HL-60 (cell line): ENCODE measurements at regions not wholly inside any gene's neighbourhood (a gene's known extent, or its start where the extent isn't known, plus 50 kb on each side); places are given as distances from the start of the nearest gene placed in this dataset.

Experiments
- DNase-seq, 2 experiments: peaks; one replicate each; pipeline ENCODE4 v3.0.0-alpha.2; 2010 to 2020; ENCODE audit warnings: low read depth in 1 of 2, low spot score in 1 of 2
- H3K27ac ChIP-seq: fragments of 250-450 bp; sonication (Bioruptor Pico); replicated peaks from 2 replicates; pipeline ENCODE4 v1.5.1; 2020; ENCODE audit warnings: mild to moderate bottlenecking, moderate library complexity
- H3K27me3 ChIP-seq: fragments of 250-450 bp; sonication (Bioruptor Pico); 2 replicates; pipeline ENCODE4 v1.5.1; 2021; ENCODE audit warnings: mild to moderate bottlenecking, moderate library complexity; ENCODE audit not compliant: insufficient read depth, poor library complexity, severe bottlenecking
- H3K4me3 ChIP-seq: replicated peaks from 2 replicates; pipeline ENCODE4 v1.5.1; 2011; ENCODE audit warnings: mild to moderate bottlenecking, control low read depth, low read length; ENCODE audit not compliant: insufficient read depth
- CTCF ChIP-seq: IDR thresholded peaks from one replicate; pipeline ENCODE4 v1.5.1; 2011; ENCODE audit warnings: low read length, control low read depth, inconsistent platforms; ENCODE audit not compliant: insufficient read depth
- GABPA ChIP-seq: IDR thresholded peaks from 2 replicates; pipeline ENCODE4 v1.6.1; 2012; ENCODE audit warnings: low read depth
- POLR2AphosphoS5 ChIP-seq: IDR thresholded peaks from 2 replicates; pipeline ENCODE4 v1.6.1; 2012; ENCODE audit warnings: low read depth
- REST ChIP-seq: IDR thresholded peaks from 2 replicates; pipeline ENCODE4 v1.6.1; 2012; ENCODE audit warnings: low read depth; ENCODE audit not compliant: insufficient replicate concordance
- SPI1 ChIP-seq: IDR thresholded peaks from 2 replicates; pipeline ENCODE4 v1.6.1; 2012; ENCODE audit warnings: low read depth, mild to moderate bottlenecking, borderline replicate concordance

- Histone ChIP-seq H3K27me3 (no peaks in the 10 kb centered on the region), H3K27ac (no peak overlapping the region), H3K4me3 (no peak overlapping the region)
- no peak for TF ChIP-seq SPI1
- TF ChIP-seq POLR2AphosphoS5, result no peak
- no peak for TF ChIP-seq REST
- DNase-seq, result no peak
These were observed 251.5 kb upstream of the EEF2KMT start for GRCh38 chr16:5349101-5349500.

GRCh38 chr16:5347561-5347960, 250.0 kb upstream of the EEF2KMT start:
- no peak overlapping the region for H3K27ac ChIP-seq
- H3K27me3 ChIP-seq, result no peaks in the 10 kb centered on the region
- DNase-seq, result no peak
- TF ChIP-seq CTCF (no peak), GABPA (no peak), REST (no peak), SPI1 (no peak), POLR2AphosphoS5 (no peak)
- no peak overlapping the region for H3K4me3 ChIP-seq

- H3K27ac ChIP-seq, result no peak overlapping the region
- H3K4me3 ChIP-seq, result no peak overlapping the region
- no peaks in the 10 kb centered on the region for H3K27me3 ChIP-seq
- no peak for DNase-seq
- TF ChIP-seq CTCF (no peak), GABPA (no peak), SPI1 (no peak), REST (no peak), POLR2AphosphoS5 (no peak)
These were observed 239.3 kb upstream of the EEF2KMT start for GRCh38 chr16:5336941-5337340.

GRCh38 chr16:5333991-5334390, 236.4 kb upstream of the EEF2KMT start:
- no peak for TF ChIP-seq CTCF
- no peak overlapping the region for H3K27ac ChIP-seq
- no peak for DNase-seq
- no peaks in the 10 kb centered on the region for H3K27me3 ChIP-seq
- H3K4me3 ChIP-seq, result no peak overlapping the region
